HG03575 (cell line): ENCODE measurements at regions not wholly inside any gene's neighbourhood (a gene's known extent, or its start where the extent isn't known, plus 50 kb on each side); places are given as distances from the start of the nearest gene placed in this dataset.

Source experiments
- ATAC-seq: cut with Tn5 transposase; IDR thresholded peaks from one replicate; pipeline ENCODE4 v1.9.1; 2021; ENCODE audit not compliant: unreplicated experiment, insufficient number of reproducible peaks, low FRiP score; ENCODE audit errors: extremely low read depth

DNA sequence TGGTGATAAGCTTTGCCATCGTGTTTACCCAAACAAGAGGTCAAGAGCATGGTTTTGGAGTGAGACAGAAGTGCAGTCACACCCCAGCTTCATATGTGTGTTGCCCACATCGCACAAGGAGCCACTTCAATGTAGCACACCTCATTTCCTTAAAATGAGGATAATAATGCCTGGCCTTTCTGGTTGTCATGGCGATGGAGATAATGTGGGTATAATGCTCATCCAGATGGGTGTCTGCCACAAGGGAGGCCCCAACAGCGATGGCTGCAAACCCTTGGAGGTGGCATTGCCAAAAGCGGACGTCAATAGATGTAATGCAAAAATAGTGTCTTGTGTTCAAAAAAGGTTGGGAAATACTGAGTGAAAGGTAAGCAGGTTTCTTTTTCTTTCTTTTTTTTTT, 83.1 kb upstream of the AJAP1 start:
- ATAC-seq, result no peak

GRCh38 chr1:4573526-4573925, 80.9 kb upstream of the AJAP1 start:
- no peak for ATAC-seq

DNA sequence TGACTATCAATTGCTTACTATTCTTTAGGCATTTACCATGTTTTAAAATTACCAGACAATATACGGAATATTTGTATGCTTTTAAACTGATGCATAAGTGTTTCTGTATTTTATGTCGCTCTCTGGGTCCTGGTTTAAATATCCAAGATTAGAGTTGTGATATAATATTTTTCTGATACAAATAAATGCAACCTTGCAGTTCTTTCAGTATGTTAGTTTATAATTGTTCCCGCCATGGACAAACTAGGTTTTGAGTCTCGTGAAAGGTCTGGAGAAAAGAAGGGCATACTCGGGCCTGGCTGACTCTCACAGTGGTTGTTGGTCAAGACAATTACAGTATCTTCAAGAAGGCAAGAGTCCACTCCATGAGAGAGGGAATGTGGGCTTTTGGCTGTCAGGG, 72.6 kb upstream of the AJAP1 start:
- ATAC-seq, result no peak

GRCh38 chr1:4584449-4584848, 70.0 kb upstream of the AJAP1 start:
- no peak for ATAC-seq

GRCh38 chr1:4585216-4585615, 69.2 kb upstream of the AJAP1 start:
- ATAC-seq, result no peak

DNA sequence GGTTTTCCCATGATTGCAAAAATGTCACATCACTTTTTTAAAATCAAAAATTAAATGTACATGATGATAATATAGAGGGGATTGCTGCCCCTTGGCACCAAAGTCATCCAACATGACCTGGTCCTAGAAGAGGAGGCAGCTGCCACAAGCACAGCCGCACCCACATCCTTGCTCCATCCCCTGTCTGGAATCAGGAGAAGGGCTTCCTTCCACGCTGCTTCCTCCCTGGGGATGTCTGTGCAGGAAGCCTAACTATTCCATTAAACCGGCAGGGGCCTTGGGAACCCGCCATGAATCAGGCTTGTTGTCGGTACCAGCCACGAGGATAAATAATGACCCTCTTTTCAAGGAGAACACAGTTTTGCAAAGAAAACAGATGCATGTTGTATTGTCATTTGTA, 68.7 kb upstream of the AJAP1 start:
- ATAC-seq, result no peak

GRCh38 chr1:4586611-4587160, 67.7 kb upstream of the AJAP1 start:
- no peak for ATAC-seq

- no peak for ATAC-seq
These were observed 66.7 kb upstream of the AJAP1 start for GRCh38 chr1:4587721-4588120.

- ATAC-seq, result no peak
These were observed 63.7 kb upstream of the AJAP1 start for GRCh38 chr1:4590756-4591155.

GRCh38 chr1:4591926-4592325, 62.5 kb upstream of the AJAP1 start:
- no peak for ATAC-seq

GRCh38 chr1:4593106-4593505, 61.3 kb upstream of the AJAP1 start:
- no peak for ATAC-seq

DNA sequence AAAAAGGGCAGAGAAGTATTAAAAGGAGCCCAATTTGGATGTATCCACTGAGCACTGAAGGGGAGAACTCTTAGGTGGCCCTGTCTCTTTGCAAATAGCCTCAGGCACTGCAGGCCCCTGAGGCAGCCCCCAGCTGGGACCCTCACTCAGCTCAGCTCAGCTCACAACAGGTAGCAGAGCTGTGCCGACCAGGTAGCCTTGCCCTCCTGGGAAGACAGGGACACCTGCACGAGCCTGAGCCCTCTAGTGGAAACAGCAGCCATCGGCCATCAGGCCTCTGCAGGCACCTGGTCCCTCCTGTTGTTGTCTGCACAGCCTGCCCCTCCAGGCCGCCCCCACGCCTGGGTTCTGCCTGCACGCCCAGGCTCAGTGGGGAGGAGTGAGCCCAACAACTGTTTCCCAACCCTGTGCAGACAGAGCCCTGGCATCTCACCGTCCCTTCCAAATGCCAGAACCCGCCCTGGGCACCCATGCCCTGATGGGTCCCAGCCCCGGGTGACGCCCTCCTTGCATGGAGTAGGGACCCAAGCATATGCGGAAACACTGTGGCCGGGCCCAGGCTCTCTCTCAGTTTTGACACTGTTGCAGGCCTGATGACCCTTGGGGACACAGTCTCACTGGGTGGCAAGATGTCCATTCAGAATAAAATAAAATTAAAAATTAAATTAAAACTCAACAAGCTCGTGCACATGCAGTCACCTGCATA, 60.0 kb upstream of the AJAP1 start:
- ATAC-seq, result no peak

GRCh38 chr1:4595341-4596225, 58.8 kb upstream of the AJAP1 start:
- ATAC-seq, result no peak

- no peak for ATAC-seq
These were observed 57.9 kb upstream of the AJAP1 start for GRCh38 chr1:4596486-4596885.

- no peak for ATAC-seq
These were observed 57.4 kb upstream of the AJAP1 start for GRCh38 chr1:4597020-4597419.

- no peak for ATAC-seq
These were observed 55.8 kb upstream of the AJAP1 start for GRCh38 chr1:4598561-4598960.

GRCh38 chr1:4599521-4599920, 54.9 kb upstream of the AJAP1 start:
- no peak for ATAC-seq

- no peak for ATAC-seq
These were observed 54.4 kb upstream of the AJAP1 start for GRCh38 chr1:4599951-4600481.

DNA sequence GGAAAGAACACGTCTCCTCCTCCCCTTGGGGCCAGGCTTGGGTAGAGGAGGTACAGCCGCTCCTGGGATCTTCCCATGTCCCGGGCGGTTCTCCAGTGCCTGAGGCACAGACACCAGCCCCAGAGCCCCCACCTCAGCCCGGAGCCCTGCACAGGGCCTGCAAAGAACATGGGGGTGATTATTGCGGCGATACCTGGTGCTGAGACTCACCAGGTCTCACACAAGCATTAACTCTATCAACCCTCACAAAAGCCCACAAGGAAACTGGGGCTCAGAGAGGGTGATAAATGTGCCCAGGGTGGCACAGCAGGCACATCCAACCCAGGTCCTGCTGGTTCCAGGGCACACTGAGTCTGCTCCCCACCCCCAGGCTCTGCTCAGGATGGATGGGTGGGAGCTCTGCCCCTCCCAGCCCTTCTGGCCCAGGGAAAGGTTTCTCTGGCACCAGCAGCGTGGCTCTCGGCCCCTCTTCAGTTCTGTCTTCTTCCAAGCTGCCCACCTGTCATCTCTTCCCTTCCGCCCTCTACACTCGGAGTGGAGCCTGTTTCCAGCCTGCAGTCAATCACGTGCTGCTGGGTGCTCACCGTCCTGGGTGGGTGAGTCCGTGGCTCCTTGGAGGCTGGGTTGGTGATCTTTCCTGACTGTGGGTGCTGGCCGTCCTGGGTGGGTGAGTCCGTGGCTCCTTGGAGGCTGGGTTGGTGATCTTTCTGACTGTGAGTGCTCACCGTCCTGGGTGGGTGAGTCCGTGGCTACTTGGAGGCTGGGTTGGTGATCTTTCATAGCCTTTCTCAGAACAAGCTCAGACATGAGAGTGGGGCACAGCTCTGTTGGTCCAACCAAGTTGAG, 53.6 kb upstream of the AJAP1 start:
- no peak for ATAC-seq
